ENCODE measurements at regions not wholly inside any gene's neighbourhood (a gene's known extent, or its start where the extent isn't known, plus 50 kb on each side); places are given as distances from the start of the nearest gene placed in this dataset.

DNA sequence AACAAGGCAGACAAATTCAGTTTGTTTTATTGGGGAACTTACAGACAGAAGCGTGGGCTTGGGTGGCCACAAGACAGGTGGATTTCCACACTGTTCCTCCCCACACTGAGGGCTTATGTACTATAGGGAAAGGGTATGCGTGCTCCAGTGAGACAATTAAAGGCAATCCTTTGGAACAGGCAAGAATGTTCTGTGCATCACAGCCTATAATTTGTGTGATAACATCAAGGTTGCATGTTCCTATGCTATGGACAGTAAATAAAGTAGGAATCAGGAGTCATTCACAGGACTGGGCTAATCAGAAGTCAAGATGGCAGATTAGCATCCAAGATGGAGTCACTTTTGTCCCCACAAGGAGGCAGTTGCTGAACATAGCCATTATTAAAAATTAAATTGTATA is 84.6 kb upstream of the TRIM2 start:
- TF ChIP-seq, protein P1, sequence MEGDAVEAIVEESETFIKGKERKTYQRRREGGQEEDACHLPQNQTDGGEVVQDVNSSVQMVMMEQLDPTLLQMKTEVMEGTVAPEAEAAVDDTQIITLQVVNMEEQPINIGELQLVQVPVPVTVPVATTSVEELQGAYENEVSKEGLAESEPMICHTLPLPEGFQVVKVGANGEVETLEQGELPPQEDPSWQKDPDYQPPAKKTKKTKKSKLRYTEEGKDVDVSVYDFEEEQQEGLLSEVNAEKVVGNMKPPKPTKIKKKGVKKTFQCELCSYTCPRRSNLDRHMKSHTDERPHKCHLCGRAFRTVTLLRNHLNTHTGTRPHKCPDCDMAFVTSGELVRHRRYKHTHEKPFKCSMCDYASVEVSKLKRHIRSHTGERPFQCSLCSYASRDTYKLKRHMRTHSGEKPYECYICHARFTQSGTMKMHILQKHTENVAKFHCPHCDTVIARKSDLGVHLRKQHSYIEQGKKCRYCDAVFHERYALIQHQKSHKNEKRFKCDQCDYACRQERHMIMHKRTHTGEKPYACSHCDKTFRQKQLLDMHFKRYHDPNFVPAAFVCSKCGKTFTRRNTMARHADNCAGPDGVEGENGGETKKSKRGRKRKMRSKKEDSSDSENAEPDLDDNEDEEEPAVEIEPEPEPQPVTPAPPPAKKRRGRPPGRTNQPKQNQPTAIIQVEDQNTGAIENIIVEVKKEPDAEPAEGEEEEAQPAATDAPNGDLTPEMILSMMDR (IDR thresholded peaks at IDR 0.05), result no peak
- TF ChIP-seq EP300 (IDR thresholded peaks at IDR 0.05) (no peak), POLR2A (IDR thresholded peaks at IDR 0.05) (no peak)
